ENCODE measurements at regions not wholly inside any gene's neighbourhood (a gene's known extent, or its start where the extent isn't known, plus 50 kb on each side); places are given as distances from the start of the nearest gene placed in this dataset.
"Not testable (repeated sequence)": the region's sequence is repeated elsewhere in the genome, so short reads cannot be mapped to it uniquely, and the experiment has no call there.

- CTCF ChIA-PET: no interaction called here
- POLR2A ChIA-PET: no interaction called here
Observed at GRCh38 chr4:36574816-36575215, 293.4 kb downstream of the DTHD1 start.

GRCh38 chr4:36582198-36582597 is 300.8 kb downstream of the DTHD1 start:
- CTCF ChIA-PET: no interaction called here
- POLR2A ChIA-PET: no interaction called here

- POLR2A ChIA-PET: no interaction called here
- CTCF ChIA-PET: no interaction called here
Observed at GRCh38 chr4:36587909-36588472, 306.6 kb downstream of the DTHD1 start.

- ChIA-PET CTCF (no interaction called here), POLR2A (no interaction called here)
Observed at GRCh38 chr4:36590343-36590742, 308.9 kb downstream of the DTHD1 start.

GRCh38 chr4:36601864-36602495 is 320.6 kb downstream of the DTHD1 start:
- CTCF ChIA-PET: no interaction called here
- POLR2A ChIA-PET: no interaction called here

GRCh38 chr4:36609661-36610060 is 328.2 kb downstream of the DTHD1 start:
- ChIA-PET CTCF (no interaction called here), POLR2A (no interaction called here)

- POLR2A ChIA-PET: no interaction called here
- CTCF ChIA-PET: no interaction called here
Observed at GRCh38 chr4:36610628-36611027, 329.2 kb downstream of the DTHD1 start.

- POLR2A ChIA-PET, CTCF ChIA-PET: not testable (repeated sequence)
Observed at GRCh38 chr4:36613142-36613541, 331.7 kb downstream of the DTHD1 start.

GRCh38 chr4:36614011-36614410 is 332.6 kb downstream of the DTHD1 start:
- CTCF ChIA-PET: no interaction called here
- POLR2A ChIA-PET: no interaction called here

- CTCF ChIA-PET: no interaction called here
- POLR2A ChIA-PET: no interaction called here
Observed at GRCh38 chr4:36618102-36618501, 336.7 kb downstream of the DTHD1 start.

GRCh38 chr4:36624030-36624429 is 342.6 kb downstream of the DTHD1 start:
- ChIA-PET CTCF (no interaction called here), POLR2A (no interaction called here)

- ChIA-PET POLR2A (no interaction called here), CTCF (no interaction called here)
Observed at GRCh38 chr4:36638273-36638811, 356.9 kb downstream of the DTHD1 start.

- ChIA-PET POLR2A (no interaction called here), CTCF (no interaction called here)
Observed at GRCh38 chr4:36640876-36641275, 359.5 kb downstream of the DTHD1 start.

GRCh38 chr4:36651253-36651652 is 369.8 kb downstream of the DTHD1 start:
- ChIA-PET POLR2A (no interaction called here), CTCF (no interaction called here)

GRCh38 chr4:36652857-36653256 is 371.4 kb downstream of the DTHD1 start:
- CTCF ChIA-PET: no interaction called here
- POLR2A ChIA-PET: no interaction called here

GRCh38 chr4:36665985-36666527 is 384.6 kb downstream of the DTHD1 start:
- ChIA-PET CTCF (no interaction called here), POLR2A (no interaction called here)

- ChIA-PET CTCF (no interaction called here), POLR2A (no interaction called here)
Observed at GRCh38 chr4:36675436-36675835, 394.0 kb downstream of the DTHD1 start.

- POLR2A ChIA-PET: no interaction called here
- CTCF ChIA-PET: no interaction called here
Observed at GRCh38 chr4:36676139-36677050, 395.0 kb downstream of the DTHD1 start.

GRCh38 chr4:36677112-36677511 is 395.7 kb downstream of the DTHD1 start:
- ChIA-PET CTCF (no interaction called here), POLR2A (no interaction called here)

GRCh38 chr4:36677874-36678273 is 396.5 kb downstream of the DTHD1 start:
- POLR2A ChIA-PET: no interaction called here
- CTCF ChIA-PET: no interaction called here

GRCh38 chr4:36687681-36688080 is 406.3 kb downstream of the DTHD1 start:
- CTCF ChIA-PET: no interaction called here
- POLR2A ChIA-PET: no interaction called here
